HG03103 (cell line): ENCODE measurements at regions not wholly inside any gene's neighbourhood (a gene's known extent, or its start where the extent isn't known, plus 50 kb on each side); places are given as distances from the start of the nearest gene placed in this dataset.

Experiments used
- ATAC-seq: cut with Tn5 transposase; IDR thresholded peaks from one replicate; pipeline ENCODE4 v1.9.1; 2021; ENCODE audit warnings: low read depth; ENCODE audit not compliant: unreplicated experiment

GRCh38 chr17:77001487-77001886, 133.3 kb downstream of the MGAT5B start:
- ATAC-seq = no peak

- no peak for ATAC-seq
Observed at GRCh38 chr17:77002103-77003045, 134.2 kb downstream of the MGAT5B start.

- no peak for ATAC-seq
Observed at GRCh38 chr17:77003699-77004098, 135.5 kb downstream of the MGAT5B start.

GRCh38 chr17:77006971-77007649, 133.7 kb upstream of the SEC14L1 start:
- ATAC-seq = no peak

GRCh38 chr17:77009877-77010276, 130.9 kb upstream of the SEC14L1 start:
- ATAC-seq = no peak

- no peak for ATAC-seq
Observed at GRCh38 chr17:77010667-77011066, 130.1 kb upstream of the SEC14L1 start.

GRCh38 chr17:77011173-77012011, 129.4 kb upstream of the SEC14L1 start:
- ATAC-seq = no peak

- ATAC-seq = no peak
Observed at GRCh38 chr17:77018504-77018903, 122.3 kb upstream of the SEC14L1 start.

- no peak for ATAC-seq
Observed at GRCh38 chr17:77019893-77020379, 120.8 kb upstream of the SEC14L1 start.

- ATAC-seq = no peak
Observed at GRCh38 chr17:77020973-77021372, 119.8 kb upstream of the SEC14L1 start.

GRCh38 chr17:77022766-77023165, 118.0 kb upstream of the SEC14L1 start:
- no peak for ATAC-seq

- ATAC-seq = no peak
Observed at GRCh38 chr17:77025781-77026180, 115.0 kb upstream of the SEC14L1 start.

GRCh38 chr17:77027271-77027889, 113.4 kb upstream of the SEC14L1 start:
- no peak for ATAC-seq

GRCh38 chr17:77028900-77029299, 111.9 kb upstream of the SEC14L1 start:
- ATAC-seq = no peak

GRCh38 chr17:77032929-77033328, 107.8 kb upstream of the SEC14L1 start:
- ATAC-seq = no peak

GRCh38 chr17:77033892-77034404, 106.8 kb upstream of the SEC14L1 start:
- ATAC-seq = no peak

GRCh38 chr17:77034677-77035424, 105.9 kb upstream of the SEC14L1 start:
- ATAC-seq = no peak

- ATAC-seq = no peak
Observed at GRCh38 chr17:77035526-77035925, 105.2 kb upstream of the SEC14L1 start.

GRCh38 chr17:77036136-77036840, 104.5 kb upstream of the SEC14L1 start:
- no peak for ATAC-seq
